T-cell (primary cell): ENCODE measurements at regions not wholly inside any gene's neighbourhood (a gene's known extent, or its start where the extent isn't known, plus 50 kb on each side); places are given as distances from the start of the nearest gene placed in this dataset.
A peak's percentile ranks its signal among the peaks of the same experiment; 100 is the strongest.

ENCODE experiments used
- ATAC-seq, 4 experiments: fragments of 200-7000 bp in 3 of 4; fragments of 150-1000 bp in 1 of 4; cut with Tn5 transposase; replicated peaks in 1 of 4; 1 replicate in 3 of 4; 2 replicates in 1 of 4; pipeline ENCODE4 v1.10.0; 2021; ENCODE audit warnings: moderate library complexity in 3 of 4, mild to moderate bottlenecking in 2 of 4, moderate number of reproducible peaks in 1 of 4
- CTCF ChIA-PET, 2 donors: fragments of 300-600 bp; sonication (Branson Sonifier 250); formaldehyde crosslinking; loops; one replicate each; lab custom pipeline; 2022; ENCODE audit warnings: antibody characterized with exemption in 2 of 2; lab: Charles Lee
- POLR2A ChIA-PET, 2 donors: fragments of 300-600 bp; sonication (Branson Sonifier 250); formaldehyde crosslinking; loops; one replicate each; lab custom pipeline; 2022; ENCODE audit warnings: antibody characterized with exemption in 2 of 2; lab: Charles Lee
- DNase-seq, 35 experiments: peaks; one replicate each; pipeline versions ENCODE4 v3.0.0 to v3.0.0-alpha.2; 2013 to 2023
- H3K27ac ChIP-seq: one replicate; pipeline ENCODE4 v1.5.1; 2013; ENCODE audit warnings: low read length
- H3K27me3 ChIP-seq, 2 experiments: replicated peaks in 1 of 2; 1 replicate in 1 of 2; 2 replicates in 1 of 2; pipeline versions ENCODE4 v1.6.1 to v1.7.0; 2013; ENCODE audit warnings: low read length in 1 of 2, mixed read lengths in 1 of 2; ENCODE audit not compliant: control insufficient read depth in 2 of 2, insufficient read depth in 2 of 2; ENCODE audit errors: extremely low read depth in 1 of 2
- H3K36me3 ChIP-seq, 2 donors: 1 replicate in 1 of 2; 2 replicates in 1 of 2; pipeline versions ENCODE4 v1.6.1 to v1.7.0; 2013; ENCODE audit warnings: low read length in 1 of 2; ENCODE audit not compliant: control insufficient read depth in 2 of 2, insufficient read depth in 1 of 2; ENCODE audit errors: extremely low read depth in 1 of 2
- H3K4me1 ChIP-seq, 2 experiments: 1 replicate in 1 of 2; 2 replicates in 1 of 2; pipeline versions ENCODE4 v1.6.1 to v1.7.0; 2013; ENCODE audit warnings: low read length in 2 of 2, mixed read lengths in 1 of 2; ENCODE audit not compliant: insufficient read depth in 2 of 2, control insufficient read depth in 1 of 2; ENCODE audit errors: extremely low read depth in 1 of 2
- H3K4me3 ChIP-seq, 2 donors: 1 replicate in 1 of 2; 2 replicates in 1 of 2; pipeline versions ENCODE4 v1.5.1 to v1.7.0; 2013; ENCODE audit warnings: mild to moderate bottlenecking in 2 of 2, low read length in 1 of 2, moderate library complexity in 1 of 2; ENCODE audit not compliant: control insufficient read depth in 1 of 2; ENCODE audit errors: extremely low read depth in 1 of 2
- H3K9me3 ChIP-seq: 2 replicates; pipeline ENCODE4 v1.7.0; 2013
- H3K27ac Mint-ChIP-seq, 2 donors: one replicate each; pipeline ENCODE4 v1.8.0; 2020 to 2021; ENCODE audit warnings: mild to moderate bottlenecking in 2 of 2, mixed read lengths in 2 of 2
- H3K27me3 Mint-ChIP-seq, 2 donors: one replicate each; pipeline ENCODE4 v1.8.0; 2021 to 2022; ENCODE audit warnings: mixed read lengths in 2 of 2
- H3K36me3 Mint-ChIP-seq: one replicate; pipeline ENCODE4 v1.8.0; 2021; ENCODE audit warnings: mixed read lengths
- H3K4me1 Mint-ChIP-seq, 3 donors: one replicate each; pipeline ENCODE4 v1.8.0; 2020 to 2022; ENCODE audit warnings: mixed read lengths in 3 of 3, mild to moderate bottlenecking in 1 of 3
- H3K4me3 Mint-ChIP-seq, 3 donors: one replicate each; pipeline ENCODE4 v1.8.0; 2020 to 2022; ENCODE audit warnings: mild to moderate bottlenecking in 3 of 3, mixed read lengths in 3 of 3, moderate library complexity in 3 of 3
- H3K9me3 Mint-ChIP-seq, 3 donors: one replicate each; pipeline ENCODE4 v1.8.0; 2020 to 2022; ENCODE audit warnings: mixed read lengths in 3 of 3
- WGBS: methylation state at CpG from one replicate; pipeline ENCODE4 v1.1.5; 2013; ENCODE audit warnings: missing lambda C conversion rate; ENCODE audit not compliant: insufficient coverage; 5-methylcytosine and 5-hydroxymethylcytosine counted together

GRCh38 chr3:39664931-39665330, 144.5 kb upstream of the MYRIP start:
- H3K4me3 Mint-ChIP-seq: no peak overlapping the region
- H3K27me3 Mint-ChIP-seq: peaks cover 3% of the 10 kb centered on the region in 2 donors
- H3K4me3 ChIP-seq: no peak overlapping the region
- peaks cover 0 to 3% (median 0%) of the 10 kb centered on the region in 3 donors for H3K9me3 Mint-ChIP-seq
- H3K27ac ChIP-seq: no peak overlapping the region
- H3K36me3 ChIP-seq: no peaks in the 10 kb centered on the region
- WGBS: 92% methylated on average over 2 of the region's 4 CpGs
- no peak overlapping the region for H3K27ac Mint-ChIP-seq
- H3K4me1 ChIP-seq: no peaks in the 10 kb centered on the region
- DNase-seq: no peak
- no peaks in the 10 kb centered on the region for H3K9me3 ChIP-seq
- ChIA-PET CTCF (no interaction called here), POLR2A (no interaction called here)
- no peak for ATAC-seq
- no peaks in the 10 kb centered on the region for H3K4me1 Mint-ChIP-seq
- H3K36me3 Mint-ChIP-seq: no peaks in the 10 kb centered on the region
- H3K27me3 ChIP-seq: no peaks in the 10 kb centered on the region

GRCh38 chr3:39665441-39665840, 144.0 kb upstream of the MYRIP start:
- Mint-ChIP-seq H3K27me3 (peaks cover 3% of the 10 kb centered on the region in 2 donors), H3K9me3 (peaks cover 0 to 3% (median 0%) of the 10 kb centered on the region in 3 donors), H3K27ac (no peak overlapping the region), H3K36me3 (no peaks in the 10 kb centered on the region), H3K4me3 (no peak overlapping the region), H3K4me1 (no peaks in the 10 kb centered on the region)
- Histone ChIP-seq H3K9me3 (no peaks in the 10 kb centered on the region), H3K4me3 (no peak overlapping the region), H3K27me3 (no peaks in the 10 kb centered on the region), H3K36me3 (no peaks in the 10 kb centered on the region), H3K4me1 (no peaks in the 10 kb centered on the region), H3K27ac (no peak overlapping the region)
- DNase-seq (no peak), ATAC-seq (no peak)
- POLR2A ChIA-PET: no interaction called here
- CTCF ChIA-PET: no interaction called here

GRCh38 chr3:39668420-39668819, 141.0 kb upstream of the MYRIP start:
- no peak overlapping the region for H3K27ac Mint-ChIP-seq
- H3K4me1 Mint-ChIP-seq: no peaks in the 10 kb centered on the region
- H3K27ac ChIP-seq: no peak overlapping the region
- no peaks in the 10 kb centered on the region for H3K9me3 ChIP-seq
- peaks cover 10 to 15% of the 10 kb centered on the region in 2 donors for H3K27me3 Mint-ChIP-seq
- H3K36me3 Mint-ChIP-seq: no peaks in the 10 kb centered on the region
- H3K4me3 Mint-ChIP-seq: no peak overlapping the region
- DNase-seq (peak in 1 of 35 experiments; percentile 26), ATAC-seq (no peak)
- H3K4me1 ChIP-seq: no peaks in the 10 kb centered on the region
- CTCF ChIA-PET: no interaction called here
- no peak overlapping the region for H3K4me3 ChIP-seq
- H3K27me3 ChIP-seq: no peaks in the 10 kb centered on the region
- no peaks in the 10 kb centered on the region for H3K36me3 ChIP-seq
- POLR2A ChIA-PET: no interaction called here
- peaks cover 0 to 3% (median 0%) of the 10 kb centered on the region in 3 donors for H3K9me3 Mint-ChIP-seq
- WGBS: no CpG with 5 or more reads among the region's 5 CpGs

- H3K36me3 Mint-ChIP-seq: no peaks in the 10 kb centered on the region
- CTCF ChIA-PET: no interaction called here
- peaks cover 0 to 6% (median 5%) of the 10 kb centered on the region in 3 donors for H3K9me3 Mint-ChIP-seq
- H3K4me1 ChIP-seq: no peaks in the 10 kb centered on the region
- H3K4me1 Mint-ChIP-seq: no peaks in the 10 kb centered on the region
- WGBS: no CpG with 5 or more reads among the region's 4 CpGs
- H3K36me3 ChIP-seq: no peaks in the 10 kb centered on the region
- no peaks in the 10 kb centered on the region for H3K27me3 ChIP-seq
- H3K27ac Mint-ChIP-seq: no peak overlapping the region
- no peaks in the 10 kb centered on the region for H3K9me3 ChIP-seq
- no peak overlapping the region for H3K4me3 Mint-ChIP-seq
- ATAC-seq: no peak
- H3K27me3 Mint-ChIP-seq: peaks cover 7 to 15% of the 10 kb centered on the region in 2 donors
- H3K4me3 ChIP-seq: no peak overlapping the region
- POLR2A ChIA-PET: no interaction called here
- no peak for DNase-seq
- no peak overlapping the region for H3K27ac ChIP-seq
These were observed 138.3 kb upstream of the MYRIP start for GRCh38 chr3:39671116-39671515.

GRCh38 chr3:39671600-39671999, 137.8 kb upstream of the MYRIP start:
- Histone ChIP-seq H3K9me3 (no peaks in the 10 kb centered on the region), H3K36me3 (no peaks in the 10 kb centered on the region), H3K4me1 (no peaks in the 10 kb centered on the region), H3K27ac (no peak overlapping the region), H3K4me3 (no peak overlapping the region), H3K27me3 (no peaks in the 10 kb centered on the region)
- 78% methylated on average over 1 of the region's 2 CpGs for WGBS
- peaks cover 0 to 6% (median 5%) of the 10 kb centered on the region in 3 donors for H3K9me3 Mint-ChIP-seq
- ChIA-PET POLR2A (no interaction called here), CTCF (no interaction called here)
- H3K27ac Mint-ChIP-seq: no peak overlapping the region
- peaks cover 7 to 15% of the 10 kb centered on the region in 2 donors for H3K27me3 Mint-ChIP-seq
- no peak overlapping the region for H3K4me3 Mint-ChIP-seq
- ATAC-seq (no peak), DNase-seq (no peak)
- H3K4me1 Mint-ChIP-seq: no peaks in the 10 kb centered on the region
- H3K36me3 Mint-ChIP-seq: no peaks in the 10 kb centered on the region

GRCh38 chr3:39705351-39705900, 104.0 kb upstream of the MYRIP start:
- DNase-seq (no peak), ATAC-seq (no peak)
- no peak overlapping the region for H3K27ac Mint-ChIP-seq
- Histone ChIP-seq H3K9me3 (no peaks in the 10 kb centered on the region), H3K4me3 (no peak overlapping the region), H3K4me1 (no peaks in the 10 kb centered on the region), H3K27me3 (peaks cover 0 to 4% of the 10 kb centered on the region in 2 experiments), H3K36me3 (no peaks in the 10 kb centered on the region), H3K27ac (no peak overlapping the region)
- ChIA-PET POLR2A (interaction anchor here (0.6 kb wide), 2 partner anchors 15 to 114 kb away, joined by 3 to 4 read pairs; no protein-coding TSS in a partner anchor), CTCF (interaction anchor here in 1 of 2 donors (0.6 kb wide), 1 partner anchor 263 kb away, joined by 3 read pairs; no protein-coding TSS in a partner anchor)
- no peaks in the 10 kb centered on the region for H3K36me3 Mint-ChIP-seq
- H3K27me3 Mint-ChIP-seq: peaks cover 0 to 10% of the 10 kb centered on the region in 2 donors
- no peaks in the 10 kb centered on the region for H3K4me1 Mint-ChIP-seq
- no peak overlapping the region for H3K4me3 Mint-ChIP-seq
- WGBS: 90% methylated on average over 1 of the region's 1 CpG
- no peaks in the 10 kb centered on the region for H3K9me3 Mint-ChIP-seq
